ENCODE measurements at regions not wholly inside any gene's neighbourhood (a gene's known extent, or its start where the extent isn't known, plus 50 kb on each side); places are given as distances from the start of the nearest gene placed in this dataset.

DNA sequence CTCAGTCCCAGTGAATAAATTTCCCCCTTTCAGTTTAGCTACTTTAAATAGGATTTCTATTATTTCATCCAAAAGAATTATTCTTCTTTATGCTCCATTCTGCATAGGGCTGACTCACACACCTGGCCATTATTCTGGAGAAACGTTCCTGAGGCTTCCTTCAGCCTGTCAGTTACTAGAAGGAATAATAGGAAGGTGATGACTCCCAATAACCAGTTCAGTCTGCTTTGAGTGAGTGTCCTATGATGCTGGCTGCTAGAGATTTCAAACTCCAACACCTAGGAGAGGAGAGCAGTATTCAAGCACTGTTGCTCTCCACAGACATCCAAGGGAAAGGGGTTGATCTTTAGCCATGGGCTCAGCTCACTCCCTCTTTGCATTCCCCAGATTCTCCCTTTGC lies 117.8 kb downstream of the KCTD12 start:
- Histone ChIP-seq H3K9me2 (replicated peaks; ENCODE audit: insufficient read depth, low read length) (no peaks in the 10 kb centered on the region), H3K9me3 (replicated peaks; ENCODE audit: insufficient read depth, low read length) (no peaks in the 10 kb centered on the region), H3K4me3 (ENCODE audit: low read length) (no peak overlapping the region), H3K9ac (ENCODE audit: low read length) (no peak overlapping the region), H3K4me1 (ENCODE audit: low read length) (no peaks in the 10 kb centered on the region), H3K4me2 (ENCODE audit: low read depth, low read length) (no peak overlapping the region), H3K27ac (ENCODE audit: low read length) (no peak overlapping the region), H2AFZ (ENCODE audit: low read length) (no peak overlapping the region), H3K36me3 (replicated peaks; ENCODE audit: insufficient read depth, low read length) (no peaks in the 10 kb centered on the region), H3K79me2 (ENCODE audit: low read length) (no peaks in the 10 kb centered on the region), H3F3A (ENCODE audit: insufficient read depth, low read length) (no peaks in the 10 kb centered on the region), H4K20me1 (ENCODE audit: insufficient read depth, low read length) (no peaks in the 10 kb centered on the region), H3K27me3 (replicated peaks; ENCODE audit: insufficient read depth, low read length) (no peaks in the 10 kb centered on the region)
- TF ChIP-seq, protein P1, sequence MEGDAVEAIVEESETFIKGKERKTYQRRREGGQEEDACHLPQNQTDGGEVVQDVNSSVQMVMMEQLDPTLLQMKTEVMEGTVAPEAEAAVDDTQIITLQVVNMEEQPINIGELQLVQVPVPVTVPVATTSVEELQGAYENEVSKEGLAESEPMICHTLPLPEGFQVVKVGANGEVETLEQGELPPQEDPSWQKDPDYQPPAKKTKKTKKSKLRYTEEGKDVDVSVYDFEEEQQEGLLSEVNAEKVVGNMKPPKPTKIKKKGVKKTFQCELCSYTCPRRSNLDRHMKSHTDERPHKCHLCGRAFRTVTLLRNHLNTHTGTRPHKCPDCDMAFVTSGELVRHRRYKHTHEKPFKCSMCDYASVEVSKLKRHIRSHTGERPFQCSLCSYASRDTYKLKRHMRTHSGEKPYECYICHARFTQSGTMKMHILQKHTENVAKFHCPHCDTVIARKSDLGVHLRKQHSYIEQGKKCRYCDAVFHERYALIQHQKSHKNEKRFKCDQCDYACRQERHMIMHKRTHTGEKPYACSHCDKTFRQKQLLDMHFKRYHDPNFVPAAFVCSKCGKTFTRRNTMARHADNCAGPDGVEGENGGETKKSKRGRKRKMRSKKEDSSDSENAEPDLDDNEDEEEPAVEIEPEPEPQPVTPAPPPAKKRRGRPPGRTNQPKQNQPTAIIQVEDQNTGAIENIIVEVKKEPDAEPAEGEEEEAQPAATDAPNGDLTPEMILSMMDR (IDR thresholded peaks at IDR 0.05; ENCODE audit: low read length) = no peak
- no peak for TF ChIP-seq EZH2phosphoT487 (IDR thresholded peaks at IDR 0.05; ENCODE audit: low read length)
- no peak for TF ChIP-seq EZH2 (optimal IDR thresholded peaks at IDR 0.05; ENCODE audit: low read depth, low read length)
- DNase-seq = no peak

DNA sequence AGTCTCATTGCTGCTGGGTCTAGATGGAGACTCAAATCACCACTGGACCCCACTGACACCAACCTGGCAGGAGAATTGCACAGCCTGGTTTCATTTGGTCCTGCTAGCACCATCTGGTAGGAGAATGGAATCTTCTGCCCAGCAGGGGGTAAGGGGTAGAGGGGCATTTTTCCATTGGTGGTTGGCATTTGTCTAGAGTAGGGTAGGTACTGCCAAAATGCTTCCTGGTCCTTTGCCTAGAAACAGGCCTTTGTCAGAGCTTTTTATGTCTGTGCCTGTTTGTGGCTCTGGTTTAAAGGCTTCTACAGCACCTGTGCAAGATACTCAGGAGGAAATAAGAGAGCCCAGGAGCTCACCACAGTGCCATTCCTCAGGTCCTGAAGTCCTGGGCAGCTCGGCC lies 121.3 kb downstream of the KCTD12 start:
- H3K36me3 ChIP-seq (replicated peaks; ENCODE audit: insufficient read depth, low read length) = no peaks in the 10 kb centered on the region
- H3K79me2 ChIP-seq (ENCODE audit: low read length) = no peaks in the 10 kb centered on the region
- no peak overlapping the region for H3K4me2 ChIP-seq (ENCODE audit: low read depth, low read length)
- no peak overlapping the region for H3K27ac ChIP-seq (ENCODE audit: low read length)
- H4K20me1 ChIP-seq (ENCODE audit: insufficient read depth, low read length) = no peaks in the 10 kb centered on the region
- no peaks in the 10 kb centered on the region for H3K27me3 ChIP-seq (replicated peaks; ENCODE audit: insufficient read depth, low read length)
- H3K4me1 ChIP-seq (ENCODE audit: low read length) = no peaks in the 10 kb centered on the region
- no peak overlapping the region for H3K9ac ChIP-seq (ENCODE audit: low read length)
- TF ChIP-seq, protein P1 (IDR thresholded peaks at IDR 0.05; ENCODE audit: low read length) = no peak
- TF ChIP-seq EZH2phosphoT487 (IDR thresholded peaks at IDR 0.05; ENCODE audit: low read length) = no peak
- no peak for TF ChIP-seq EZH2 (optimal IDR thresholded peaks at IDR 0.05; ENCODE audit: low read depth, low read length)
- no peaks in the 10 kb centered on the region for H3K9me2 ChIP-seq (replicated peaks; ENCODE audit: insufficient read depth, low read length)
- H2AFZ ChIP-seq (ENCODE audit: low read length) = no peak overlapping the region
- no peak for DNase-seq
- H3K9me3 ChIP-seq (replicated peaks; ENCODE audit: insufficient read depth, low read length) = no peaks in the 10 kb centered on the region
- no peak overlapping the region for H3K4me3 ChIP-seq (ENCODE audit: low read length)
- H3F3A ChIP-seq (ENCODE audit: insufficient read depth, low read length) = no peaks in the 10 kb centered on the region

DNA sequence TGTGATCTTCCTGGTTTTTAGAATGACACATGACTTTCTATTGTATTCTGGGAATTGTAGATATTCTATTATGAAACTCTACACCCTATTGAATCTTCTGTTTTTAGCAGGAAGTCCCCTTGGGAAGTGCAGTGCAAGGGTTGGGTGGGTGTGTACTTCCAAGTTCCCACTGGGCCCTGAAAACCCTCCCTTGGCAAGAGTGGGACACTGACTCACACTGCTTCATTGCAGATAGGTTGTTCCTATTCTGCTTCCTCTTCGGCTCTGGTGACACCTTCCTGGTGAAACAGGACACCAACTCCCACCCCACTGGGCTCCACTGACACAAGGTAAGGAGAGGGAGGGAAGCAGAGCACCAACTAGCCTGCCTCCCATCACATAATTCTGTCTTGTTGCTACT lies 121.8 kb downstream of the KCTD12 start:
- Histone ChIP-seq H3K4me1 (ENCODE audit: low read length) (no peaks in the 10 kb centered on the region), H3K9me3 (replicated peaks; ENCODE audit: insufficient read depth, low read length) (no peaks in the 10 kb centered on the region), H3K79me2 (ENCODE audit: low read length) (no peaks in the 10 kb centered on the region), H3K4me2 (ENCODE audit: low read depth, low read length) (no peak overlapping the region), H3K4me3 (ENCODE audit: low read length) (no peak overlapping the region), H2AFZ (ENCODE audit: low read length) (no peak overlapping the region), H3K9me2 (replicated peaks; ENCODE audit: insufficient read depth, low read length) (no peaks in the 10 kb centered on the region), H3K27ac (ENCODE audit: low read length) (no peak overlapping the region), H3F3A (ENCODE audit: insufficient read depth, low read length) (no peaks in the 10 kb centered on the region), H3K9ac (ENCODE audit: low read length) (no peak overlapping the region), H3K27me3 (replicated peaks; ENCODE audit: insufficient read depth, low read length) (no peaks in the 10 kb centered on the region), H4K20me1 (ENCODE audit: insufficient read depth, low read length) (no peaks in the 10 kb centered on the region), H3K36me3 (replicated peaks; ENCODE audit: insufficient read depth, low read length) (no peaks in the 10 kb centered on the region)
- no peak for DNase-seq
- no peak for TF ChIP-seq EZH2phosphoT487 (IDR thresholded peaks at IDR 0.05; ENCODE audit: low read length)
- TF ChIP-seq, protein P1 (IDR thresholded peaks at IDR 0.05; ENCODE audit: low read length) = no peak
- TF ChIP-seq EZH2 (optimal IDR thresholded peaks at IDR 0.05; ENCODE audit: low read depth, low read length) = no peak

All from MM.1S (cell line).